Bronchial epithelial cell (primary cell): ENCODE measurements at regions not wholly inside any gene's neighbourhood (a gene's known extent, or its start where the extent isn't known, plus 50 kb on each side); places are given as distances from the start of the nearest gene placed in this dataset.

ENCODE experiments used
- DNase-seq: peaks from one replicate; pipeline ENCODE4 v3.0.0-alpha.2; 2010; ENCODE audit warnings: low read depth
- FAIRE-seq: peaks from 2 replicates; lab custom pipeline; 2011; peaks lifted over from hg19 to GRCh38; lab: Jason Lieb, UNC
- H3K27me3 ChIP-seq: 2 replicates; pipeline ENCODE4 v1.5.1; 2011; ENCODE audit warnings: low read length; ENCODE audit not compliant: control insufficient read depth, insufficient read depth
- H3K36me3 ChIP-seq: 2 replicates; pipeline ENCODE4 v1.5.1; 2011; ENCODE audit warnings: low read length; ENCODE audit not compliant: control insufficient read depth, insufficient read depth
- H3K4me3 ChIP-seq: 2 replicates; pipeline ENCODE4 v1.5.1; 2011; ENCODE audit warnings: mild to moderate bottlenecking, low read depth, low read length, control low read depth
- CTCF ChIP-seq: IDR thresholded peaks from 2 replicates; pipeline ENCODE4 v1.5.1; 2011; ENCODE audit warnings: mild to moderate bottlenecking, moderate library complexity, low read length, control low read depth, inconsistent platforms; ENCODE audit not compliant: insufficient read depth, severe bottlenecking

GRCh38 chr4:121551271-121551670, 145.5 kb downstream of the ANXA5 start:
- DNase-seq: peak; percentile 57
- H3K4me3 ChIP-seq: no peak overlapping the region
- no peak for FAIRE-seq
- no peak for TF ChIP-seq CTCF
- H3K36me3 ChIP-seq: no peaks in the 10 kb centered on the region
- H3K27me3 ChIP-seq: no peaks in the 10 kb centered on the region

GRCh38 chr4:121541696-121542095, 155.1 kb downstream of the ANXA5 start:
- Histone ChIP-seq H3K27me3 (no peaks in the 10 kb centered on the region), H3K4me3 (no peak overlapping the region), H3K36me3 (no peaks in the 10 kb centered on the region)
- TF ChIP-seq CTCF: no peak
- peak; percentile 53 for DNase-seq
- no peak for FAIRE-seq

DNA sequence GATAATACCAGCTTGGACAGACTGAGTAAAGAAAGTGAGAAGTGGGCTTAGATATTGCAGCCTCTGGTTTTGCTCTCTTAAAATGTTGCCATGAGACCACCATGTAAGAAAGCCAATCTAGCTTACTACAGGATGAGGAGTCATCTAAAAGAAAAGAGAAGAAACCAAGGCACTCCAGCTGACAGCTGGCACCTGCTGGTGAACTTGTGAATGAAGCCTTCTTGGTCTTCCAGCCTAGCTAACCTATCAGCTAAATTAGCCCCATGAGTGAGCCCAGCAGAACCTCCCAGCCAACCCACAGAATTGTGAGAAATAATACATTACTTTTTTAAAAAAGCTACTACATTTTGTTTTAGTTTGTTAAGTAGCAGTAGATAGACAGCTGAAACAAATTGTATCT, 154.5 kb upstream of the QRFPR start:
- Histone ChIP-seq H3K36me3 (no peaks in the 10 kb centered on the region), H3K4me3 (no peak overlapping the region), H3K27me3 (no peaks in the 10 kb centered on the region)
- FAIRE-seq (no peak), DNase-seq (no peak)
- no peak for TF ChIP-seq CTCF

GRCh38 chr4:121534187-121534586, 153.4 kb upstream of the QRFPR start:
- Histone ChIP-seq H3K36me3 (no peaks in the 10 kb centered on the region), H3K27me3 (no peaks in the 10 kb centered on the region), H3K4me3 (no peak overlapping the region)
- FAIRE-seq (no peak), DNase-seq (no peak)
- no peak for TF ChIP-seq CTCF

DNA sequence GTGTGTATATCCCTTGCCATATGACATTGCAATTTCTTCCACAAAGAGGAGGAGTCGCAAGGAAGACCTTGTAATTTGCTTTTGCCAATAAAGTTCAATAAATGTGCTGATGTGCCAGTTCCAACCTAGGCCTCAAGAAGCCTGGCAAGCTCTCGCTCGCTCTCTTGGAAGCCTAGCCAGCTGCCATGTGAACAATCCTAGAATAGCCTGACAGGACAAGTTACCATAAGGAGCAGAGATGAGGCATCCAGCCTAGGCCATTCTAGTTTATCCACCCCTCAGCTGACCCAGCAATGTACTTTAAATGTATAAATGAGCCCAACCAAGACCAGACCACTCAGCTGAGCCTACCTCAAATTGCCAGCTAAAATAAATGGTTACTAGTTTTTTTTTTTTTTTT, 145.7 kb upstream of the QRFPR start:
- no peak for FAIRE-seq
- no peaks in the 10 kb centered on the region for H3K36me3 ChIP-seq
- DNase-seq: no peak
- no peak overlapping the region for H3K4me3 ChIP-seq
- no peak for TF ChIP-seq CTCF
- no peaks in the 10 kb centered on the region for H3K27me3 ChIP-seq

GRCh38 chr4:121519236-121519838, 138.5 kb upstream of the QRFPR start:
- H3K27me3 ChIP-seq: no peaks in the 10 kb centered on the region
- FAIRE-seq (no peak), DNase-seq (no peak)
- TF ChIP-seq CTCF: no peak
- H3K36me3 ChIP-seq: no peaks in the 10 kb centered on the region
- no peak overlapping the region for H3K4me3 ChIP-seq
